GM19455 (cell line): ENCODE measurements at regions not wholly inside any gene's neighbourhood (a gene's known extent, or its start where the extent isn't known, plus 50 kb on each side); places are given as distances from the start of the nearest gene placed in this dataset.

ENCODE experiments used
- ATAC-seq: cut with Tn5 transposase; IDR thresholded peaks from one replicate; pipeline ENCODE4 v1.9.1; 2021; ENCODE audit not compliant: unreplicated experiment

DNA sequence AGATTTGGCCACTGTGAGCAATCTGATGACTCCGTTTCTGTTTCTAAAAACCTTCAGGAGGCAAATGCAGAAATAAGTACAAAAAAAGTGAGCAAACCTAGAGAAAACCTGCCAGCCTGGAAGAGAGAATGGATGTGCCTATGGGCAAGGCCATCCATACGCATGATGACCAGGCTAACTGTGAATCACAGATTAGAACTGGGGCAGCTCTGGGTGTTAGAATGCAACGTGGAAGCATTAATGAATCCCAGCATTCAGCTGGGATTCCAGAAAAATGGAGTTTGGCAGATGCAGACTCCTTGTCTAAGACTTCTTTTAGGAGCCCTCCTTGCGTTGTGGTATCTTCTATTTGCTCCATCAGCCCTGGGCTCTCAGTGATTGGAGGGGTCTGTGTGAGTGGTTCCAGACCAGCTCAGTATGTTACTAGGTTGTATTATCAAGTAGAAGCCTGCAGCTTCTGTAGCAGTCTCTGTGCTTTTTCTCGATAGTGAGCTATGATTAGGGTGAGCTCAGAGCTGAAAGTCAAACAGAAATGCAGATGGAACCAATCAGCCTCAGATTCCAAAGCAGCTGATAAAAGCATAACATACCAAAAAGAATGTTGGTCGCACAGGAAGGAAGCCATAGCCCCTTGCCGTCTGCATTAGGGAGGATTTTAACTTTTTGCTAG, 154.0 kb downstream of the PSMG1 start:
- ATAC-seq: no peak

DNA sequence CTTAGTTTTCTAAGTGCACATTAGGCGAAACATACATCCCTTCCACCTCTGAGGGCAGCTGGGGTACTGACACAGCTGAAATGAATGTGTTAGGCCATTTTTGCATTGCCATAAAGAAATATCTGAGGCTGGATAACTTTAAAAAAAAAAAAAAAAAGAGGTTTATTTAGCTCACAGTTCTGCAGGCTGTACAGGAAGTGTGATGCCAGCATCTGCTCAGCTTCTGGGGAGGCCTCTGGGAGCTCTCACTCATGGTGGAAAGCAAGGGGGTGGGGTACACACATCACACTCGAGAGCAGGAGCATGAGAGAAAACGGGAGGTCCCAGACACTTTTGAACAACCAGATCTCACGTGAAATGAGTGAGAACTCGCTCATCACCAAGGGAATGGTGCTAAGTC, 158.1 kb downstream of the PSMG1 start:
- ATAC-seq: no peak

DNA sequence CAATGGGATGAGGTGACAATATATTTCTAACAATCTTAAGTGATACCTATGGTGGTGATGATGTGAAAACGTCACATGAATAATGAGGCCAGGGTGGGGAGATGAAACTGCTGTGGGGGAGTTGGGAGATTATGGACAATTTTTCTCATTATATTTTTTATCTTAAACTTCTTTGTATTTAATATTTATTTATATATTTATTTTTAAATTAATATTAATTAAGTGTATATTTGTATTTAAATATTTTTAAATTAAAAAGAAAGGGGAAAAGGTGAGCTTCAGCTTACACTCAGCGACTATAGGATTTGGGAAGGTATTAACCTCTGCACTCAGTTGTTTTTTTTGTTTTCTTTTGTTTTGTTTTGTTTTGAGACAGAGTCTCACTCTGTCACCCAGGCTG, 158.7 kb downstream of the PSMG1 start:
- ATAC-seq: no peak

DNA sequence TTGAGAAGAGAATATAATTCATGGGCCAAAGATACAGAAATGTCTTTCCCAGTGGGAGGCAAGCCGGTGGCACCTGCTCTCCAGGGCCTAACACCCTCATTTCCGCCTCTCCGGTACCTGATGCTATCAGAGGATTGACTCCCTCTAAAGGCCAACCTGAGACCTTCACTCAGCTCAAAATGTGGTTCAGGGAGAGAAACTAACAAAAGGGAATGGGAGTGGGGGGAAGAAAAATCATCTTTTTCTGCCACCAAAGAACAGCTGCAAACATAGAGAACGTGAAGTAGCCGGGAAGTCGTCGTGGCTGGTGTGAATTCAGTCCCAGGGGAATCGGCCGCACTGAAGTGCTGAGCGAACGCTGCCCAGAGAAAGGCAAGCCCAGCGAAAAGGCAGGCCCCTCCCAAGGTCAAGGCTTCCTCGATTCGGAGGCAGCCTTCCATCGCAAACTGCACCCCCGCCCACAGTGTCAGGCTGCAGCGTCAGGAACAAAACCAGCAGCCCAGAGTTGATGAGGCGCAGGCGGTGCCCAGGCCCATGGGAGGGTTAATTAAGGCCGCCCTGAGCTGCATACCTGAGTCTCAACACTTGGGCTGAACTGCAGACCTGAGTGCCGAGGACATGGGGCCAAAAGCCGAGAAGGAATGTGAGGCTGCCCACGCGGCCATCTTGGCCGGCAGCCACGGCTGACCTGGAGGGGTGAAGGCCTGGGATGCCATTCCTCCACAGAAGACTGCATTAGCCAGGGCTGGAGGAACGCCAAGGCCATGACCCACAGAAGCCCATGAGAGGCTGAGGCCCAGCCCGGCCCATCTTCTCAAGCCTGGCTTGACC, 160.2 kb downstream of the PSMG1 start:
- no peak for ATAC-seq

DNA sequence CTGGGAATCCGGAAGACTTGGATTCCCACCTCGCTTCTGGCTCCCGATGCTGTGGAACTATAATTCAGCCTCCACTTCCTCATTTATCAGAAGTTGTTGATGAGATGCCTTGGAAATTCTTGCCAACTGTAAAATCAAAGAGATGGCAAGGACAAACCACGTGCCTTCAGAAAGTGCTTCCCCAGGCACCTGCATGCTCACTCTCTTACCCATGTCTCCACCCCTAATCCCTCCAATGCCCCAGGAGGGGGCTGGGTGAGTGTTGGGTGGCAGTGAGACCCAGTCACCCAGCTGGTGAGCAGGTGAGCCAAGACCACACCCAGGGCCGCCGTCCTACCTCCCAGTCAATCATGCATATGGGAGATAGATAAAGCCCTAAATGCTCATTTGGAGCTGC, 160.8 kb downstream of the PSMG1 start:
- no peak for ATAC-seq

DNA sequence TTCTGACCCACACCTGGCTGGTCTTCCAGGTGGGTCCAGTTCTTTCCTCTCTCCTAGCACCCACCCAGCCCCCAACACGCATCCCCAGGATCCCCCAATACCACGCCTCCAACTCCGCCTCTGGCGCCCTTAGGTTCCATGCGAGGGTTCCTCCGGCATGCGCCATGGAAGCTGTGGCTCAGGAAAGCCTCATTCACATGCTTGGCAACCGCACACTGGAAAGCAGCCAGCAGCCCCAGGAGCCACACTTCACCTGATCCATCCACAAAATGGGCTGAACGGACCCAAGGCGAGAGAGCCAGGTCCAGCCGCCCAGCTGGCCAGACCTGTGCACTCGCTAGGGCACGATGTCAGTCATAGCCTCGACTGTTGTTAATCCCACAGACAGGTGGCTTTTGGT, 161.2 kb downstream of the PSMG1 start:
- no peak for ATAC-seq

DNA sequence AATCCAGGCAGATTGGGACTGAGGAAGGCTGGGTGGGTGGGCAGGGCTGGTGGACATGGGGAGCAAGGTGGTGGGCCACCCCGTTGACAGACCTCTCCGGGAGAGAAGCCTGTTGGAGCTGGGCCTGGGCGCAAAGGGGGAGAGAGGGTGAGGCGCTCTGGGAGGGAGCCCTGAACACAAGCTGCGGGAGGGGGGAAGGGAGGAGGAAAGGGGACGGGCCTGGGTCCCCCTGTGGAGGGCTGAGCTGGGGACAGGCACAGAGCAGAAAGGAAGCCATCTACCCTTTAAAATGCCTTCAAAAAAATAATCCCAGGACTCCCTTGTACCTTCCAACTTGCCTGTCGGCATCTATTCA, 161.8 kb downstream of the PSMG1 start:
- no peak for ATAC-seq

DNA sequence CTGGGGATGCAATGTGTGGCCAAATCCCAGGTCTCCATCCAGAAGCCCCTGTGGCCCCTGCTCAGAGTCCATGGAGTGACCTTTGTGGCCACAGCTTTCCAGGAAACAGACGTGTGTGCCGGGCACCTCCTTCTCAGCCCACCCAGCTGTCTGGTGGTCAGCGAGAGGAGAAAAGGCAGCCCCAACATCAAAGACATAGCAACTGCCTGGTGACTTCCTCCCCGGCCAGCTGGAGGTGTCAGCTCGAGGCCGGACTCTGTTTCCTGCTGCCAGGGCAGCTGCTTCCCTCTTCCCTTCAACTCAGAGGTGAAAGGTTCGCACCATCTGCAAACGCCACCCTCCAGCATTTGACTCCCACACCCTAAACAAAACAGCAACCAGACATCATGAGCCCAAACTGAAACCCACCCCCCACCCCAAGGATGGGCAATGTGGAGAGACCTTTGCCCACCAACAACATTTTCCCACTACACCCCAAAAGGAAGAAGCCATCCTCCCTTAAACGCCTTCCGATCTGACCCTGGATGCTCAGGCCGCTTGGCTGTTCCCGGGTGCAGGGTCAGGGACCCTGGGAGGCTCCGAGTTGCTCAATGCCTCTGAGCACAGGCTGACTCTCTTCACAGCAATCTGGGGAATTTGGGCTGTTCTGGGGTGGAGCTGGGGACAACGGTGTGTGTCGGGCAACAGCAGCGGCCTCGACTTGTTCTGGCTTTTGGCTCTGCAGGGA, 162.3 kb downstream of the PSMG1 start:
- no peak for ATAC-seq

DNA sequence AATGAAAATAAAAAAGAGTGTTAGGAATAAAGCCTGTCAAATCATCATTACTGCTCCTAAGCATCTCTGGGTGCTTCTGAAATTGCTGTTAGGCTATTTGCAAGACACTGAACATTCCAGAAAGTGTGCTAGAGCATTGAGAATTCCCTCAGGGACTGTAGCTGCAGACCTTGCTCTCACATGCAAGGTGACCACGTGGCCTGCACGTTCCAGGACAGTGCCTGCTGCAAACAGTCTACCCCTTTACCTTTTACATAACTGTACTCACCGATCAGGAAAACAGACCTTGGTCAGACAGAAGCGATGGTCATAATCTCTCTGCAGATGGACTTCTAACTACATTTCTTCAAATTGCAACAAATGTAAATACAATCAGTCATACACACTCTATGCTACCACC, 164.5 kb downstream of the PSMG1 start:
- ATAC-seq: no peak

DNA sequence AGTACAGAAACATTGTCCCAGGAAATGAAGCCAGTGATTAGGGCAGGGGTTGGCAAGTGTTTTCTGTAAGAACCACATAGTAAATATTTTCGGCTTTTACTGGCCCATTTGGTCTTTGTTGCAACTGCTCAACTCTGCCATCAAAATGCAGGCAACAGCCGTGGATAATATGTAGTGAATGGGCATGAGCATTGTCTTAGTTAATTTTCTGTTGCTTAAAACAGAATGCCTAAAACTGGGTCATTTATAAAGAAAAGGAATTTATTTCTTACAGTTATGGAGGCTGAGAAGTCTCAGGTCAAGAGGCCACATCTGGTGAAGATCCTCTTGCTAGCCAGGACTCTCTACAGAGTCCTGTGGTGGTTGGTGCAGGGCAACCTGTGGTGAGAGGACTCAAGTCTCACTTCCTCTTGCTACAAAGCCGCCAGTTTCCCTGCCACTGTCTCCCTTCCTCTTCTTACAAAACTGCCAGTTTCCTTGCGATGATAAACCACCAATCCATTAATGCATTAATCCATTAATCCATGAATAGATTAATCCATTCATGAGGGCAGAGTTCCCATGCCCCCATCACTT, 166.4 kb downstream of the PSMG1 start:
- ATAC-seq: peak; percentile 77

DNA sequence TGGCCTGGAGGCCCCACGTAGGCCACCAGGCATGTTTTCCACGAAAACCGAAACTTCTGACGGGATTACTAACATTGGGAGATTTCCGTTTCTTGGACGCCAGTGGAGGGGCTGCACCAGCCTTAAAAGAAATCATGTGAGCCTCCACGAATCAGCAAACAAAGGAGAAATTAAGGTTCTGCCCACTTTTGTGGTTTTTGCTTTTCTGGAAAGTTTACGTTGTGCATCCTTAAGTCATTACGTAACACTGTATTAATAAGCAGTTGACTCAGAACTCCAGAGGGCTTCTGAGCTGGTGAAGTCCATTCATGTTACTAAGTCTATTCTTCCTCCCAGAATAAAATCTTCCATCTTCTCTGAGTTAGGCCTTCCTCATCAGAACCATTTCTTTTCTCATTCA, 168.5 kb downstream of the PSMG1 start:
- ATAC-seq: no peak

DNA sequence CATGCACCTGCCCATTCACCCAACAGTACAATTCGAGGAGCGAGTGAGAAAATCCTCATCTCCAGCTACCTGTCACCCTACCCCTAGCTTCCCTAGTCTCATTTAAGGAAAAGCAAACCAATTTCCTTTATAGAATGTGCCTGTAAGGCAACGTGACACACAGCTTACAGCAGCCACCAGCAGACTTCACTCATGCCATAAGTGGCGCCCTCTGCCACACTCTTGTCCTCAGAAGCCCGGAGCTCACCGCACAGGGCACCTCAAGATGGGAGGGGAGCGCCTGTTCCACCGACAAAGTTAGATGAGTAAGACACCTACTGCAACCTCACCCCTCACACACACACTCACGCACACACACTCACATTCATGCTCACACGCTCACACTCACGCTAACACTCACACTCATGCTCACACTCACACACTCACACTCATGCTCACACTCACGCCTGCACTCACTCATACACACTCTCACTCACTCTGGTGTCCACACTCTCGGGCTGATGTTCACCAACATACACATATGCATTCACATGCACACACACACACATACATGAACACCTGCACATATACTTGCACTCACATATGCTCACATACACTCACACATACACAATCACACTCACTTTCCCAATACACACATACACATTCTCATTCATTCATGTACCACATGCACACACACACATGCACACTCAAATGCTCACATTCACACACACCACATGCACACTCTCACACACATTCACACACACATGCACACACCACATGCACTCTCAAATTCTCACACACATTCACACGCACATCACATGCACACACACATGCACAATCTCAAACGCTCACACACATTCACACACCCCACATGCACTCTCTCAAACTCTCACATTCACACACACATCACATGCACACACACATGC, 170.7 kb downstream of the PSMG1 start:
- ATAC-seq: no peak

DNA sequence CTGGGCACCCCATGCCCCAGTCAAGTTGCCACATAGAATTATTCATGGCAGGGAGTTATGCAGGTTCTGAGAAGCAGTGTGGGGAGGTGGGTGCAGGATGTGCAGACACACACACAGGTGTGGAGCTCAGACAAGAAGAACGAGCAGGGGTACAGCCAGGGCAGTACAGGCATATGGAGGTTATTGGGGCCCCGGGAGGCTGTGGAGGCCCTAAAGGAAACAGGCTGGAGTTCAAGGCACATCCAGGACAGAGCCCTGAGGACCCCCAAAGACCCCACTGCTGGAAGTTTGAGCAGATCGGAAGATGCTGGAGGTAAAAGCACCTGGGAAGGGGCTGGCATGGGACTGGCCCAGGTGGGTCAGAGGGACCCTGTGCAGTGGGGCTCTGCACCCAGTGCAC, 171.3 kb downstream of the PSMG1 start:
- no peak for ATAC-seq

DNA sequence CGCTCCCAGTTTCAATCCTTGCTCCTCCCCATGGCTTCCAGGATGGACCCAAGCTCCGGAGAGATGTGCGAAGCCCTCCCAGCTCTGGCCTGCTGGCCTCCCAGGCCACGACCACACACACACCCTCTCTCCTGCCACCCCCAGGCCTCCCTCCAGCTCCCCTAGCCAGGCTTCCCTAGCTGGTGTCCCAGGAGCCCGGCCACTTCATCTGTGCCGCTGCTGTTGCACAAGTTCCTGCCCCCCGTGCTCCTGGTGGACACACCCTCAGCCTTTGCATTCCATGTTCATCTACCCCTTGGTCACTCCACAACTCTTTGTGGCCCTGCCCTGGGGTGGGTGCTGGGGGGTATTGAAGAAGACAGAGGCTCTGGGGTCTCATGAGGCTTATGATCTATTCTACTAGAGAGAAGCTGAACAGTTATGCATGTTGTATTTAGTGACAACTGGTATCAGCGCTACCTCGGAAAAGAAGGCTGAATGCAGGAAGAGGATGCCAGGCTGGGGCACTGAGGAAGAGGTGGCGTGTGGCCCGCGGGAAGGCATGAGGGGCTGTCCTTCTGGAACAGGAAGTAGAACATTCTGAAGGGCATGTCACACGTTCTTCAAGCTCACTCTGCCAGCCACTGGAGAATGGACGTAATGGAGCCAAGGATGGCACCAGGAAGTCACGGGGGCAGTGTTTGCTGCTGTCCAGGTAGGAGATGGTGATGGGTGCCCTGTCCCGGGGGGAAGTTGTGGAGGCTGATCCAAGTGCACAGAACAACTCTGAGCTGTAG, 172.4 kb downstream of the PSMG1 start:
- ATAC-seq: no peak

DNA sequence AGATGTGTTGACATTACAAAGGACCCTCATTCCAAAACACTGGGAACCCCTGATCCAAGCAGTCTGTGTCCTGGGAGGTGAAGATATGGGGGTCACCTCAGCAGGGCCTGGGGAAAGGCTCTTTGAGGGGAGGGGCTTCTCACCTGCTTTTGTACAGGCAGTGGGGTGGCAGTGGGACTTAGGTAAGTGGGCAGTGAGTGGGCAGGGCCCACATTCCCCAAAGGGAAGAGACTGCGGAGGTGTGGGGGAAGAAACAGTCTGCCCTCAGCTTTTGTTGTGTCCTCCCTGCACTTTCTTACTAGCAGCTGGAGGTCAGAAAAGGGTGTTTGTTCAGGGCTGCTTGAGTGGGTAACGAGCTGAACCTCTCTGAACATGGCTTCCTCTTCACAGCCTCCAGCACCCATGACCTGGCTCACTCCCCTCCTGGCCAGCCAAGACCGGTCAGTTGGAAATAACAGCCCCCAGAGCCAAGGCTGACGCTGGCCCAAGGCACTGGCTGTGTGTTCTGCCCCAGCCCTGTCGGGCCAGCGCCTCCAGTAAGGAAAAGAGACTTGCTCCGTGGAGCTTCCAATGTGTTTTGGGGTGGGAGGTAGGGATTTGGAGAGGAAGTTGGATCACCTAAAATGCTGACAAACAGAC, 173.5 kb downstream of the PSMG1 start:
- no peak for ATAC-seq

DNA sequence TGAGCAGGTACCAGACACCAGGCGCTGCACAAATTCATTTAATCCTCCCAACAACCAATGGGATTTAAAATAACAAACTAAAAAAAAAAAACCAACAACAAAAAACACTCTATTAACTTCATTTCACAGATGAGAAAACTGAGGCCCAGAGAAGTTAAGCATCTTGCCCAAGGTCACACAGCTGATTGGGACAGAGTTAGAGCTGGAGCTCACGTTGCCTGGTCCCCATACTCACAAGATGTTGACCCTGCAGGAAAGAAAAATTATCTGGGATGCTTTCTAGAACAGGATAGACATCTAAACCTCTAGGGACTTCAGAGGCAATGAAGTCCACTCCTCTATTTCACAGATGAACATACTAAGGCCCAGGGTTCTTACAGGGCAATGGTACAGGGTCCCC, 175.3 kb downstream of the PSMG1 start:
- no peak for ATAC-seq

DNA sequence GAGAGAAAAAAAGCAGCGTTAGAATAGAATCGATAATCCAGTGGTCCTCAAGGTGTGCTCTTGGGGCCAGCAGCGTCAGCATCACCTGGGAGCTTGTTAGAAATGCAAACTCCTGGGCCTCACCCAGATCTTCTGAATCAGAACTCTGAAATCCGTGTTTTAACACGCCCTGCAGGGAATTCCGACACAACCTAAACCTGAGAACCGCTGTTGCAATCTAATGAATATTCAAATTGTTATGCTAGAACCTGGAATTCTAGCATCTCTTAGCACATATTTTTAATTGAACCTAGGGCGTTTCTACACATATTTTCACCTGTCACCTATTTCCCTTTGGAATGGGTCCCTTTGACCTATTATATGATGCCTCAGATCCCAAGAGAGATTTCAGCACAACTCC, 175.7 kb downstream of the PSMG1 start:
- ATAC-seq: no peak

DNA sequence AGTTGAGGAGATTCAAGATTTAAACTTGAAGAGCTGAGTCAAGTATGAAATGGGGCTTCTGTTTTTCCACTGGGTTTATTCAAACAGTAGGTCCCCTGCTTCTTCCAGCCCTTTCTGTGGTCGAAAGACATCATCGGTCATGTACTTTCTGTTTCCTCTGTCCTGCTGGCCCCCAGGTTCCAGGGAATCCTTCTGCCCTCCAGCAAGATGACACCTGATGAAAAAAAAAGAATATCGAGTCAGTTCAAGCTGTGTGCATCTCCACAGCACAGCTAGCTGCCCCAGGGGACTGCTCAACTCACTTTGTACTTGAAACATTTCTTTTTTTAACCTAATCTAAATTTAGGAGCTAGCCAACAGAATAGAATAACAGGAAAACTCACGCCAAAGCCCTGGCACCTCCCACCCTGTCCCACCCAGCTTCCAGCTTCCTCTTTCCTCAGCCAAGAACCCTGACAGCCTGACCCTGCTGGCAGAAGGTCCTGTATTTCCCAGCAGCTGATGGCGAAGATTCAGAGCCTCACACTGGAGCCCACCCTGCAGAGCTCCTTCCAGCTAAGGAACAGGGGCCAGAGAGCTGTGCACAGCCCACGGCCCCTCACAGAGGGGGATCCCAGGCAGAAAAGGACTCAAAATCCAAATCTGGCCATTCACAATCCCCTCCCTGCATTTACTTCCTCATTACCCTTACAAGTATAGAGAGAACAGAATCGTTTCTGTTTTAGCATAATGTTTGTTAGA, 176.5 kb downstream of the PSMG1 start:
- no peak for ATAC-seq

DNA sequence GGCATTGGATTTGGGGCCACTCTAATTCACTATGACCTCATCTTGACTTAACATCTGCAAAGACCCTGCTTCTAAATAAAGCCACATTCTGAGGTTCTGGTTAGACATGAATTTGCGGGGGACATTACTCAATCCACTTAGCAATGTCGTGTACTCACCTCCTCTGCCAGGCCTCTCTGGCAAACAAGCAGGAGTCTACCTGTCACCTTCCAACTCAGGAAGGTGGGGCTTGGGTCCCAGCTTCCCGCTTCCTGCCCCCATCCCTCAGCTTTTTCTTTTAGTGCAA, 177.8 kb downstream of the PSMG1 start:
- no peak for ATAC-seq
